ENCODE measurements at regions not wholly inside any gene's neighbourhood (a gene's known extent, or its start where the extent isn't known, plus 50 kb on each side); places are given as distances from the start of the nearest gene placed in this dataset.

- WGBS, 2 donors (ENCODE audit: low coverage in 1 of 2): 71 to 93% methylated on average over 1 to 2 of the region's 2 CpGs
- no peak overlapping the region for H3K27ac ChIP-seq
- no peaks in the 10 kb centered on the region for H3K4me1 ChIP-seq
- no peak overlapping the region for H3K4me3 ChIP-seq
- H3K36me3 ChIP-seq: no peaks in the 10 kb centered on the region
- no peak for ATAC-seq
- TF ChIP-seq EP300 (IDR thresholded peaks at IDR 0.05) (no peak), POLR2A (IDR thresholded peaks at IDR 0.05) (no peak), POLR2AphosphoS5 (IDR thresholded peaks at IDR 0.05) (no peak), CTCF (IDR thresholded peaks at IDR 0.05) (no peak)
- H3K27me3 ChIP-seq: peaks cover 4% of the 10 kb centered on the region
- H3K9me3 ChIP-seq: peaks cover 0 to 19% (median 0%) of the 10 kb centered on the region in 3 donors
These were observed 230.8 kb upstream of the CST7 start for GRCh38 chr20:24718277-24718676.

- Histone ChIP-seq H3K36me3 (no peaks in the 10 kb centered on the region), H3K4me3 (no peak overlapping the region), H3K27me3 (peaks cover 5% of the 10 kb centered on the region), H3K4me1 (no peaks in the 10 kb centered on the region), H3K27ac (no peak overlapping the region), H3K9me3 (peaks cover 0 to 15% (median 0%) of the 10 kb centered on the region in 3 donors)
- no peak for ATAC-seq
- WGBS, 2 donors (ENCODE audit: low coverage in 1 of 2): 75 to 90% methylated on average over 1 of the region's 1 CpG
- no peak for TF ChIP-seq POLR2A (IDR thresholded peaks at IDR 0.05)
- TF ChIP-seq EP300 (IDR thresholded peaks at IDR 0.05): no peak
- TF ChIP-seq CTCF (IDR thresholded peaks at IDR 0.05): no peak
- no peak for TF ChIP-seq POLR2AphosphoS5 (IDR thresholded peaks at IDR 0.05)
These were observed 230.4 kb upstream of the CST7 start for GRCh38 chr20:24718696-24719095.

- Histone ChIP-seq H3K27ac (no peak overlapping the region), H3K27me3 (peaks cover 16% of the 10 kb centered on the region), H3K9me3 (no peaks in the 10 kb centered on the region), H3K36me3 (no peaks in the 10 kb centered on the region), H3K4me3 (no peak overlapping the region), H3K4me1 (no peaks in the 10 kb centered on the region)
- 82 to 92% methylated on average over 4 of the region's 4 CpGs for WGBS, 2 donors (ENCODE audit: low coverage in 1 of 2)
- no peak for ATAC-seq
- no peak for TF ChIP-seq POLR2A (IDR thresholded peaks at IDR 0.05)
- TF ChIP-seq EP300 (IDR thresholded peaks at IDR 0.05): no peak
- no peak for TF ChIP-seq CTCF (IDR thresholded peaks at IDR 0.05)
- no peak for TF ChIP-seq POLR2AphosphoS5 (IDR thresholded peaks at IDR 0.05)
These were observed 228.1 kb upstream of the CST7 start for GRCh38 chr20:24720957-24721356.

GRCh38 chr20:24721891-24722568 is 227.0 kb upstream of the CST7 start:
- Histone ChIP-seq H3K36me3 (no peaks in the 10 kb centered on the region), H3K27ac (no peak overlapping the region), H3K9me3 (no peaks in the 10 kb centered on the region), H3K4me3 (no peak overlapping the region), H3K27me3 (peaks cover 16% of the 10 kb centered on the region), H3K4me1 (no peaks in the 10 kb centered on the region)
- TF ChIP-seq POLR2A (IDR thresholded peaks at IDR 0.05): no peak
- TF ChIP-seq CTCF (IDR thresholded peaks at IDR 0.05): no peak
- no peak for TF ChIP-seq EP300 (IDR thresholded peaks at IDR 0.05)
- no peak for TF ChIP-seq POLR2AphosphoS5 (IDR thresholded peaks at IDR 0.05)
- no peak for ATAC-seq
- WGBS, 2 donors (ENCODE audit: low coverage in 1 of 2): 85% methylated on average over 2 of the region's 2 CpGs; no CpG with 5 or more reads in 1 of the 2 donors

GRCh38 chr20:24722586-24722985 is 226.5 kb upstream of the CST7 start:
- TF ChIP-seq EP300 (IDR thresholded peaks at IDR 0.05) (no peak), POLR2A (IDR thresholded peaks at IDR 0.05) (no peak), POLR2AphosphoS5 (IDR thresholded peaks at IDR 0.05) (no peak), CTCF (IDR thresholded peaks at IDR 0.05) (no peak)
- H3K9me3 ChIP-seq: no peaks in the 10 kb centered on the region
- 86% methylated on average over 1 of the region's 1 CpG; no CpG with 5 or more reads in 1 of the 2 donors for WGBS, 2 donors (ENCODE audit: low coverage in 1 of 2)
- ATAC-seq: no peak
- peaks cover 16% of the 10 kb centered on the region for H3K27me3 ChIP-seq
- H3K4me3 ChIP-seq: no peak overlapping the region
- no peaks in the 10 kb centered on the region for H3K36me3 ChIP-seq
- no peaks in the 10 kb centered on the region for H3K4me1 ChIP-seq
- H3K27ac ChIP-seq: no peak overlapping the region

Data from gastroesophageal sphincter (tissue), 4 donors.